ENCODE measurements at regions not wholly inside any gene's neighbourhood (a gene's known extent, or its start where the extent isn't known, plus 50 kb on each side); places are given as distances from the start of the nearest gene placed in this dataset.

DNA sequence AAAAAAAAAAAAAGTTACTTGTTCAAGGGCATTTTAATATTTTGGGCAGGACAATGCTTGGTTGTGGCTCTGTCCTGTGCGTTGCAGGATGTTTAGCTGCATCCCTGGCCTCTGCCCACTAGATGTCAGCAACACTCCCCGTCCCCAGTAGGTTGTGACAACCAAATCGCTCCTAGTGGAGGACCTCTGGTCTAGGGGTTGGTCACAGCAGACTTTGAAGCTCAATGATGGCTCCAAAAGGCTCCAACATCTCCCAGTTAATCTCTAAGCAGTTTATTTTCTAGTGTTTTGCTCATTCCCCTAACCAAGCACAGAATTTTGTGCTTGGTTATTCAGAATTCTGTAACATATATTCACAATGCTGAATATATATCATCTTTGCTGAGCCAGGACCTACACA is 67.0 kb downstream of the CHRNA1 start (continued):
- TF ChIP-seq ARID4B (CRISPR knock-in tag; IDR thresholded peaks at IDR 0.05) (no peak), CREM (IDR thresholded peaks at IDR 0.05; ENCODE audit: low read depth) (peak; percentile 35; the same call in 1 of the 2 replicates), XRCC5 (IDR thresholded peaks at IDR 0.05; ENCODE audit: low read depth, low read length) (0 out of 2 replicates have a peak, but pooled peaks have one; percentile 33), DEAF1 (CRISPR knock-in tag; IDR thresholded peaks at IDR 0.05) (peak; percentile 49)
- TF ChIP-seq, protein P1, sequence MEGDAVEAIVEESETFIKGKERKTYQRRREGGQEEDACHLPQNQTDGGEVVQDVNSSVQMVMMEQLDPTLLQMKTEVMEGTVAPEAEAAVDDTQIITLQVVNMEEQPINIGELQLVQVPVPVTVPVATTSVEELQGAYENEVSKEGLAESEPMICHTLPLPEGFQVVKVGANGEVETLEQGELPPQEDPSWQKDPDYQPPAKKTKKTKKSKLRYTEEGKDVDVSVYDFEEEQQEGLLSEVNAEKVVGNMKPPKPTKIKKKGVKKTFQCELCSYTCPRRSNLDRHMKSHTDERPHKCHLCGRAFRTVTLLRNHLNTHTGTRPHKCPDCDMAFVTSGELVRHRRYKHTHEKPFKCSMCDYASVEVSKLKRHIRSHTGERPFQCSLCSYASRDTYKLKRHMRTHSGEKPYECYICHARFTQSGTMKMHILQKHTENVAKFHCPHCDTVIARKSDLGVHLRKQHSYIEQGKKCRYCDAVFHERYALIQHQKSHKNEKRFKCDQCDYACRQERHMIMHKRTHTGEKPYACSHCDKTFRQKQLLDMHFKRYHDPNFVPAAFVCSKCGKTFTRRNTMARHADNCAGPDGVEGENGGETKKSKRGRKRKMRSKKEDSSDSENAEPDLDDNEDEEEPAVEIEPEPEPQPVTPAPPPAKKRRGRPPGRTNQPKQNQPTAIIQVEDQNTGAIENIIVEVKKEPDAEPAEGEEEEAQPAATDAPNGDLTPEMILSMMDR (IDR thresholded peaks at IDR 0.05 in 2 of 3, conservative IDR thresholded peaks at IDR 0.05 in 1 of 3; ENCODE audit: insufficient read depth in 2 of 3, low read depth in 1 of 3, low read length in 3 of 3), result peak; percentile 87 to 97 (median 89)
